ENCODE measurements at regions not wholly inside any gene's neighbourhood (a gene's known extent, or its start where the extent isn't known, plus 50 kb on each side); places are given as distances from the start of the nearest gene placed in this dataset.

DNA sequence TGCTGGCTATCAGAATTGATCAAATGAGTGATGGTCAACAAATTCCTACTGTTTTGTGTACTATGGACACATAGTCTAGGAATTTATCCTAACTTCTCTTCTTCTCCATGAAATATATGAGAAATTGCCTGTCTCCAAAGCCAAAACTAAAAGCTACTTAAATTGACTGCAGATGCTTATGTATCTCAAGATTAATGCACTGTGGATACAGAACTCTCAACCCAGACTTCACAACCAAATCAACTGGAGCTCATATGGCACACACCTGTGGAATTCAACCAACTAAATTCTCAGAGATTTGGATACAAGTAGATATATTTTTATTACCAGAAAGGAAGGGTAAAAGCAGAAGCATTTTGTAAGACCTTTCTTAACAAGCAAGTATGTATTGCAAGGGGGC, 566.1 kb downstream of the LTN1 start:
- no peak for TF ChIP-seq POLR2A (IDR thresholded peaks at IDR 0.05)
- TF ChIP-seq, protein P1, sequence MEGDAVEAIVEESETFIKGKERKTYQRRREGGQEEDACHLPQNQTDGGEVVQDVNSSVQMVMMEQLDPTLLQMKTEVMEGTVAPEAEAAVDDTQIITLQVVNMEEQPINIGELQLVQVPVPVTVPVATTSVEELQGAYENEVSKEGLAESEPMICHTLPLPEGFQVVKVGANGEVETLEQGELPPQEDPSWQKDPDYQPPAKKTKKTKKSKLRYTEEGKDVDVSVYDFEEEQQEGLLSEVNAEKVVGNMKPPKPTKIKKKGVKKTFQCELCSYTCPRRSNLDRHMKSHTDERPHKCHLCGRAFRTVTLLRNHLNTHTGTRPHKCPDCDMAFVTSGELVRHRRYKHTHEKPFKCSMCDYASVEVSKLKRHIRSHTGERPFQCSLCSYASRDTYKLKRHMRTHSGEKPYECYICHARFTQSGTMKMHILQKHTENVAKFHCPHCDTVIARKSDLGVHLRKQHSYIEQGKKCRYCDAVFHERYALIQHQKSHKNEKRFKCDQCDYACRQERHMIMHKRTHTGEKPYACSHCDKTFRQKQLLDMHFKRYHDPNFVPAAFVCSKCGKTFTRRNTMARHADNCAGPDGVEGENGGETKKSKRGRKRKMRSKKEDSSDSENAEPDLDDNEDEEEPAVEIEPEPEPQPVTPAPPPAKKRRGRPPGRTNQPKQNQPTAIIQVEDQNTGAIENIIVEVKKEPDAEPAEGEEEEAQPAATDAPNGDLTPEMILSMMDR (IDR thresholded peaks at IDR 0.05), result no peak

DNA sequence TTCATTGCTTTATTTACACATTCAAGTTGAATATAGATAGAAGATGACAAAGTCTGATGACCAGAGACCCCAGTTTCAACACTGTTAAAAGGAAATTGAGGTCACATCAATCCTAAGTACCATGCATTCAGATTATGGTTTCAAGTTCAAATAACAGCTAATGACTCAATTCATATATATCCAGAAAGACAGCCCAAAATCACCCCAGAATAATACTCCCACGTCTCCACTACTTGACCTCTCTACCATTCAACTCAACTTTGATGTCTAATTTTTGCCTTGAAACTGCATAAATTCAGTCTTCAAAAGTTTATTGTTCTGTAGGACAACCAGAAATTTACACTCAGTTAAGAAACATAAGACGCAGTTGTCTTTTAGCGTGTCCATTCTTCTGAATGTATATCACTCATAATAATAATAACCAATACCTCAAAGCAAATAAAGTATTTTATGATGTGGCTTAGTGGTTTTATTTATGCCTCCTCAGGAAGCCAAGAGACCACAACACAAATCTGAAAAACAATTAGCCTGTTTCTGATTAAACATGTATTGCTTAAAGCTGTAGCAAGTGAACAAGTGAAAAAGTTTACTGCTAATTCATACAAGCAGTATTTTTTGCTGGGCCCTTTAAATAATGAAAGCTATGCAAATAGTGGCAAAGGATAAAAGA, 569.0 kb downstream of the LTN1 start:
- Histone ChIP-seq H3K27ac (no peak overlapping the region), H3K36me3 (no peaks in the 10 kb centered on the region), H3K4me1 (no peaks in the 10 kb centered on the region), H3K9me3 (no peaks in the 10 kb centered on the region), H3K27me3 (no peaks in the 10 kb centered on the region), H3K4me3 (no peak overlapping the region)
- DNase-seq, result no peak
- TF ChIP-seq POLR2A (IDR thresholded peaks at IDR 0.05), result no peak
- TF ChIP-seq, protein P1 (IDR thresholded peaks at IDR 0.05), result no peak

More for the DNA sequence above, 566.1 kb downstream of the LTN1 start:
- Histone ChIP-seq H3K36me3 (no peaks in the 10 kb centered on the region), H3K9me3 (no peaks in the 10 kb centered on the region), H3K4me3 (no peak overlapping the region), H3K27me3 (no peaks in the 10 kb centered on the region), H3K27ac (no peak overlapping the region), H3K4me1 (no peaks in the 10 kb centered on the region)
- DNase-seq, result no peak

DNA sequence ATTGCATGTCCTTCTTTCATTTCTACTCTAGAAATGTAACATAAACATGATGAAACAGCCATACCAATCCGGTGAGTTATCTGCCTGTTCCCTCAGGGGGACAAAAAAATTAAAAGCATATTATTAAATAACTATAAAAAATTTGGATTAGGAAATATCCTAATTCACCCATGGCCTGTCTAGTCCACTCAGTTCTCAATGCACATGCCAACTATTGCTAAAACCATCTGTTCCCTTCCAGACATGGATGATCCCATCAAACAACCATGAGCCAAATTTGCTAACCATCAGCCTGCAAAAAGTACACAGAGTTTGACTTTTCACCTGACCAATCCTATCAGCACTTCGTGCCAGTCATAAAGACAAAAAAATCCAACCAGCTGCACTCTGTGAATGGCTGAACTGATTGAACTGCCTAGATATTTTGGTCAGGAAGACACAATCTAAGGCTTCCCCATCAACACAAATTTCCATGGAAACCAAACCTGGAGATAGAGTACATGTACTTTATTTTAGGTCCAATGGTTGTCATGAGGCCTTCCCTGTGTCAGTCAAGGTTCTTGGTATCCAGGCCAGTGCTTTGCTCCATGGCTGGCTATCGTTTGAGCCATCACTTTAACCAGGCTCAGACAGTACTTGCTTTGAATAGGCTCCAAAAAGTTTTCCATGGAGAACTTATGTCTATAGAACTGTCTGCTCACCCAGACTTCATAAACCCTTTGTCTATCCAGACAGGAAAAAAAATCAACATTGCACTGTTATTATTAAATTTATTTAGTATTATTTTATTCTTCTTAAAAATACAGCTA, 570.8 kb downstream of the LTN1 start:
- no peak overlapping the region for H3K27ac ChIP-seq
- TF ChIP-seq POLR2A (IDR thresholded peaks at IDR 0.05), result no peak
- TF ChIP-seq, protein P1 (IDR thresholded peaks at IDR 0.05), result no peak
- no peaks in the 10 kb centered on the region for H3K4me1 ChIP-seq
- DNase-seq, result no peak
- H3K9me3 ChIP-seq, result no peaks in the 10 kb centered on the region
- no peak overlapping the region for H3K4me3 ChIP-seq
- H3K27me3 ChIP-seq, result no peaks in the 10 kb centered on the region
- no peaks in the 10 kb centered on the region for H3K36me3 ChIP-seq

DNA sequence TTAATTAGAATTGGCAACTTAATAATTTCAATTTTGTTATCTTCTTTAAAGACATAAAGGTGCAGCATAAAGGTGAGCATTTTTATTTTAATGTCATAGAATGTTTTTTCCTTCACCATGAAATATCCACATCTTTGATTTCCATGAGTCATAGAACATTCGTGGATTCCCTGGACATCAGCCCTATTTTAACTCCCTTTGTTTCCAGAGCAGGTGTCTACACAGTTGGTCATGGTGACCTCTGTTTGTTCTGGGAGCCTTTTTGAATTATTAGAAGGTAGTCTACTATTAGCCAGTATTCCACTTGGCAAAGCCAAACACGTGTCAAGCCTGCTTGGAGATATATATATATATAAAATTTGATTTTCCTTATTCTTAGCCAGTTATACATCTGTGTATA, 572.9 kb downstream of the LTN1 start:
- H3K27me3 ChIP-seq, result no peaks in the 10 kb centered on the region
- H3K9me3 ChIP-seq, result no peaks in the 10 kb centered on the region
- H3K36me3 ChIP-seq, result no peaks in the 10 kb centered on the region
- no peak overlapping the region for H3K4me3 ChIP-seq
- DNase-seq, result no peak
- no peak for TF ChIP-seq POLR2A (IDR thresholded peaks at IDR 0.05)
- TF ChIP-seq, protein P1 (IDR thresholded peaks at IDR 0.05), result no peak
- no peaks in the 10 kb centered on the region for H3K4me1 ChIP-seq
- H3K27ac ChIP-seq, result no peak overlapping the region

DNA sequence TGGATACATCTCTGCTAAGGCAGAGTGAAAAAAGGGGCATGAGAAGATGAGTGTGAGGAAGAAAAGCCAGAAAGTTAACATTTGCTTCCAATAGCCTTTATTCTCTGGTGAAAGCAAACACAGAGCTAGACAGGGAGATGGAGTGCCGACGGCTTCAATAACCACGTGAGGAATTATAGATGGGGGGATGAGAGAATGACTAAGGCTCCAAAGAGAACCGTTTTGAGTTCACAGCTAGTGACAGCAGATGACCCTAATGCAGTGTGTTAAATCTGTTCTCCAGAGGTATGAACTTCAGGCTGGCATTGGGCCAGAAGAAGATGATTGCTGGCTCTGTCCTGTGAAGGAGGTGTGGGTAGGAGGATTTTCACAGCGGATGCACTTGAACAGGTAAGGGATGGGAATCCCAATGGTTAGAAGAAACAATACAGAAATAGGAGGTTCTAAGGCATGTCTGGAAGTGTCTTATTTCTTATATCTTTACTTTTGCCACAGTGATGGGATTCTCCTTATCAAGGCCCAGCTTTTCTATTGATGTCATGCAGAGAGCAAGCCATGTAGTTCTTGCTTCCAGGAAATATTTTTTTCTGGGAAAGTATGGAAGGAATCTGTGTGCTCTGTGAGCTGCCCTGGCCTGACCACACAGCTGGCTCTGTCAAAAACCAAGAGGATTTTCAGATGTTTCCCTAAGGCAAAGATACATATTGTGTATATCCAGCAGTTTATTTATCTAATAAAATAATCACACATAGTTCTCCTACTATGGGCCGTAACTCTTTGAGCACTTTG, 573.8 kb downstream of the LTN1 start:
- no peak for TF ChIP-seq POLR2A (IDR thresholded peaks at IDR 0.05)
- TF ChIP-seq, protein P1 (IDR thresholded peaks at IDR 0.05), result no peak
- DNase-seq, result no peak
- H3K9me3 ChIP-seq, result no peaks in the 10 kb centered on the region
- H3K27me3 ChIP-seq, result no peaks in the 10 kb centered on the region
- H3K4me3 ChIP-seq, result no peak overlapping the region
- H3K36me3 ChIP-seq, result no peaks in the 10 kb centered on the region
- H3K4me1 ChIP-seq, result no peaks in the 10 kb centered on the region
- no peak overlapping the region for H3K27ac ChIP-seq
